ENCODE measurements at regions not wholly inside any gene's neighbourhood (a gene's known extent, or its start where the extent isn't known, plus 50 kb on each side); places are given as distances from the start of the nearest gene placed in this dataset.

DNA sequence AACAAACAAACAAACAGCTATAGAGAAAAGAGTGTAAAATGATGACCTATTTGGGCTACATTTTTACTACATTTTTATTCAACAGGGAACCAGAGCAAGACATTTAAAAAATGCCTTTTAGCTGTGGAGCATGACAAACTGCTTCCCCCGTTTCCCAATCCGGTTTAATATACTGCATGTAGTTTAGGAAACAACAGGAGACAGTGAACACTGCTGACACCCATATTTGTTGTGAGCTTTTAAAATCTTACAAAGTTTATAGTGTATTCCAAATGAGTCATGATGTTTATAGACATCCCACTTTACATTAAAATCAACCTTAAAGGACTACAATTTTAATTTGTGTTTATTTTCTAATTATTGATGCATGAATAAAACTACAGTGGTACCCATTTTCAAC lies 1238.3 kb downstream of the TECRL start:
- H3K36me3 Mint-ChIP-seq, result no peaks in the 10 kb centered on the region
- H3K4me1 Mint-ChIP-seq (ENCODE audit: unreplicated experiment), result no peaks in the 10 kb centered on the region
- DNase-seq (ENCODE audit: extremely low spot score, unreplicated experiment), result no peak
- no peak overlapping the region for H3K4me3 Mint-ChIP-seq
- H3K27me3 Mint-ChIP-seq, result no peaks in the 10 kb centered on the region
- H3K9me3 Mint-ChIP-seq, result no peaks in the 10 kb centered on the region
- H3K27ac Mint-ChIP-seq, result no peak overlapping the region
- TF ChIP-seq, protein P1, sequence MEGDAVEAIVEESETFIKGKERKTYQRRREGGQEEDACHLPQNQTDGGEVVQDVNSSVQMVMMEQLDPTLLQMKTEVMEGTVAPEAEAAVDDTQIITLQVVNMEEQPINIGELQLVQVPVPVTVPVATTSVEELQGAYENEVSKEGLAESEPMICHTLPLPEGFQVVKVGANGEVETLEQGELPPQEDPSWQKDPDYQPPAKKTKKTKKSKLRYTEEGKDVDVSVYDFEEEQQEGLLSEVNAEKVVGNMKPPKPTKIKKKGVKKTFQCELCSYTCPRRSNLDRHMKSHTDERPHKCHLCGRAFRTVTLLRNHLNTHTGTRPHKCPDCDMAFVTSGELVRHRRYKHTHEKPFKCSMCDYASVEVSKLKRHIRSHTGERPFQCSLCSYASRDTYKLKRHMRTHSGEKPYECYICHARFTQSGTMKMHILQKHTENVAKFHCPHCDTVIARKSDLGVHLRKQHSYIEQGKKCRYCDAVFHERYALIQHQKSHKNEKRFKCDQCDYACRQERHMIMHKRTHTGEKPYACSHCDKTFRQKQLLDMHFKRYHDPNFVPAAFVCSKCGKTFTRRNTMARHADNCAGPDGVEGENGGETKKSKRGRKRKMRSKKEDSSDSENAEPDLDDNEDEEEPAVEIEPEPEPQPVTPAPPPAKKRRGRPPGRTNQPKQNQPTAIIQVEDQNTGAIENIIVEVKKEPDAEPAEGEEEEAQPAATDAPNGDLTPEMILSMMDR (conservative IDR thresholded peaks at IDR 0.05), result no peak

DNA sequence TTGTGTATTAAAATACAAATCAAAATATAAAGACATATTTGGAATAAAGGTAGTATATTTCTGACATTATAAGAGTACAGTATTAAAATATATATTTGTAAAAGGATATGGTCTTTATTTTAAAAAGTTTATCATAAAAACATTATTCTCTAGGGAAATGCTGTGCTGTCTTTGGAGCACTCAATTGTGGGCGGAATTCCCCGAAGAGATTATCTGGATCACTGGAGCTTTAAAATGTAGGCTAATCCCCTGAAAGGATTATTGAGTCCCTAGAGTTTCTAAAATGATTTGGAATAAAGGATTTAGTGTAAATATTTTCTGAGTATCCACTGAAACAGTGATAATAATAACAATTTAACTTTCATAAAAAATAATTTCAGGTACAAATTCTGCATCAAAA lies 1239.4 kb downstream of the TECRL start:
- Mint-ChIP-seq H3K27me3 (no peaks in the 10 kb centered on the region), H3K4me1 (ENCODE audit: unreplicated experiment) (no peaks in the 10 kb centered on the region), H3K9me3 (no peaks in the 10 kb centered on the region), H3K27ac (no peak overlapping the region), H3K36me3 (no peaks in the 10 kb centered on the region), H3K4me3 (no peak overlapping the region)
- TF ChIP-seq, protein P1 (conservative IDR thresholded peaks at IDR 0.05), result no peak
- DNase-seq (ENCODE audit: extremely low spot score, unreplicated experiment), result no peak

DNA sequence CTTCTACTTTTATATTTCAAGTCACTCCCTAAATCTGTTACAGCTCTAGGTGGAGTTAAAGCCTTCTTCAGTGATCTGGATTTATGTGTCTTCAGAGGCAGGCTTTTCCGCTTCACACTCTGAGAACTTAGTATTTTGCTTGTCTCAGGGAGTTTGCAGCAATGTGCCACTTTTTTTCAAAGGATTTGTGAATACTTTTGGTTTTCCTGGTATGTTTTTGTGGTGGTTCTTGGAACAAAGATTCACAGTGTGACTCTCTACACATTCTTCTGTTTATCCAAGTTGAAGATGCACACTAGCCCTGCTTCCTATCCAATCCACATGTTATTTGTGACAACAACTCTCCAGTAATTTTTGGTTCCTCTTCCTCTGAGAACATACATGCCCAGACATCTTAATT lies 1253.7 kb downstream of the TECRL start:
- H3K27ac Mint-ChIP-seq, result no peak overlapping the region
- no peaks in the 10 kb centered on the region for H3K4me1 Mint-ChIP-seq (ENCODE audit: unreplicated experiment)
- no peak overlapping the region for H3K4me3 Mint-ChIP-seq
- DNase-seq (ENCODE audit: extremely low spot score, unreplicated experiment), result no peak
- TF ChIP-seq, protein P1 (conservative IDR thresholded peaks at IDR 0.05), result no peak
- no peaks in the 10 kb centered on the region for H3K27me3 Mint-ChIP-seq
- no peaks in the 10 kb centered on the region for H3K36me3 Mint-ChIP-seq
- peaks cover 4% of the 10 kb centered on the region for H3K9me3 Mint-ChIP-seq

DNA sequence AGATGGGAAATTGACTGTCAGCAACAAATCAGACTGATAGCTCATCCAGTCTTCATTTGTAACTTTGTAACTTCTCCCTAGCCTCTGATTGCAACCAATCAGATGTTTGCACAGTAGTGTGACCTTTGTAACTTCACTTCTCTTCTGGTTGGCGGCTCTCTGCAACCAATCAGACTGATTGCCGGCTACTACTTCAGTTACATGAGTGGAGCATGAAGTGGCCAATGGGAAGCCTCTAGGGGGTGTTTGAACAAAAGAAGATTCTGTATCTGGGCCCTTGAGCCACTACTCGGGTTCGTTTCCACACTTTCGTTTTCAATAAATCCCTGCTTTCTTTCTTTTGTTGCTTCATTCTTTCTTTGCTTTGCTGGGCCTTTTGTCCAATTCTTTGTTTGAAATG lies 1285.8 kb downstream of the TECRL start:
- no peak overlapping the region for H3K4me3 Mint-ChIP-seq
- DNase-seq (ENCODE audit: extremely low spot score, unreplicated experiment), result no peak
- TF ChIP-seq, protein P1 (conservative IDR thresholded peaks at IDR 0.05), result no peak
- H3K36me3 Mint-ChIP-seq, result no peaks in the 10 kb centered on the region
- peaks cover 5% of the 10 kb centered on the region for H3K9me3 Mint-ChIP-seq
- H3K27ac Mint-ChIP-seq, result no peak overlapping the region
- no peaks in the 10 kb centered on the region for H3K27me3 Mint-ChIP-seq
- no peaks in the 10 kb centered on the region for H3K4me1 Mint-ChIP-seq (ENCODE audit: unreplicated experiment)

DNA sequence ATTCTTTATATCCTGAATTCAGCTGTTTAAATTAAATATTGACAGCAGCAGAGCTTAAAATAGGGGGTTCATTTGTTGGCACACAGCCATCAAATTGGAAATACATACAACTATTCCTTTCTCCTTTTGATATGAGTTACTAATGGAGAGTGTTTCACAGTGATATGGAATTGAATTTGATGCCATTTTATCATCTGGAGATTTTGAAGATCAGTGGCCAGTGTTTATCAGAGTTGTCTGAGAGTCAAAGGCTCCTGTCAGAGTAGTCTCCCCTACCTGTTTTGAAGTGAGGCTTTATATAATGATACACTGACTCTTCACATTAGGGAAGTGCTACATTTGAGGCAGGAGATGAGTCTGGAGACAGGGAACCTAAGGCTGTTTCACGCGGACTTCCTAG lies 1286.3 kb downstream of the TECRL start:
- no peak overlapping the region for H3K4me3 Mint-ChIP-seq
- H3K9me3 Mint-ChIP-seq, result peaks cover 5% of the 10 kb centered on the region
- no peak for DNase-seq (ENCODE audit: extremely low spot score, unreplicated experiment)
- H3K27ac Mint-ChIP-seq, result no peak overlapping the region
- no peaks in the 10 kb centered on the region for H3K36me3 Mint-ChIP-seq
- no peaks in the 10 kb centered on the region for H3K27me3 Mint-ChIP-seq
- TF ChIP-seq, protein P1 (conservative IDR thresholded peaks at IDR 0.05), result no peak
- no peaks in the 10 kb centered on the region for H3K4me1 Mint-ChIP-seq (ENCODE audit: unreplicated experiment)

DNA sequence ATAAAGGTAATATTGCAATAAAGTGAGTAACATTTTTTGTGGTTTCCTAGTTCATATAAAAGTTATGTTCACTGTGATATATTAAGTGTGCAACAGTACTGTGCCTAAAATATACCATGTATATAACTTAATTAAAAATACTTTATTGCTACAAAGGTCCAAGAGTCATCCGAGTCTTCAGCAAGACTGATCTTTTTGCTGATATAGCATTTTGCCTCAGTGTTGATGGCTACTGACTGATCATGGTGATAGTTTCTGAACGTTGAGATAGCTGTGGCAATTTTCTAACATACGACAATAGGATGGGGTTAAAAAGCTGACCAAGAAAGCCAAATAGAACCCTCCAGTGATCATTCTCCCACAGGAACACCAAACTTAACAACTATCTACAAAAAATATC lies 1302.7 kb downstream of the TECRL start:
- TF ChIP-seq, protein P1 (conservative IDR thresholded peaks at IDR 0.05), result no peak
- no peak overlapping the region for H3K4me3 Mint-ChIP-seq
- no peak overlapping the region for H3K27ac Mint-ChIP-seq
- H3K27me3 Mint-ChIP-seq, result no peaks in the 10 kb centered on the region
- H3K9me3 Mint-ChIP-seq, result no peaks in the 10 kb centered on the region
- H3K36me3 Mint-ChIP-seq, result no peaks in the 10 kb centered on the region
- no peak for DNase-seq (ENCODE audit: extremely low spot score, unreplicated experiment)
- H3K4me1 Mint-ChIP-seq (ENCODE audit: unreplicated experiment), result no peaks in the 10 kb centered on the region
